ENCODE measurements at regions not wholly inside any gene's neighbourhood (a gene's known extent, or its start where the extent isn't known, plus 50 kb on each side); places are given as distances from the start of the nearest gene placed in this dataset.

GRCh38 chr11:92436034-92436920 is 211.7 kb downstream of the FAT3 start:
- Histone ChIP-seq H3K9me3 (replicated peaks; ENCODE audit: control insufficient read depth, insufficient read depth, low read depth, low read length) (no peaks in the 10 kb centered on the region; the same call in 1 of the 2 replicates), H3K4me2 (ENCODE audit: insufficient read depth, low read length) (no peak overlapping the region), H3K27ac (ENCODE audit: extremely low read depth, low read depth, low read length) (no peak overlapping the region), H3K27me3 (ENCODE audit: control insufficient read depth in 2 of 2, insufficient read depth in 2 of 2, low read length in 2 of 2) (no peaks in the 10 kb centered on the region), H3K79me2 (ENCODE audit: control insufficient read depth, insufficient read depth, low read length) (no peaks in the 10 kb centered on the region), H3K9ac (ENCODE audit: insufficient read depth in 1 of 2, low read depth in 2 of 2, low read length in 2 of 2) (no peak overlapping the region), H3K36me3 (ENCODE audit: control insufficient read depth, insufficient read depth, low read length) (no peaks in the 10 kb centered on the region), H4K20me1 (replicated peaks; ENCODE audit: control insufficient read depth, insufficient read depth, low read length) (no peaks in the 10 kb centered on the region), H3K4me3 (no peak overlapping the region), H3K9me1 (ENCODE audit: control insufficient read depth, insufficient read depth, low read length) (no peaks in the 10 kb centered on the region), H3K4me1 (replicated peaks in 1 of 2; ENCODE audit: control insufficient read depth in 2 of 2, insufficient read depth in 2 of 2, low read length in 2 of 2) (no peaks in the 10 kb centered on the region), H2AFZ (ENCODE audit: low read depth, low read length) (no peak overlapping the region)
- BruUV-seq (replicated peaks): no TSS peak
- no peak for FAIRE-seq
- in situ Hi-C loops (cut with MboI) (no loop called here), intact Hi-C loops (cut with micrococcal nuclease) (no loop called here)
- ChIA-PET CTCF (ENCODE audit: low intra/inter-chr PET ratio) (no interaction called here), POLR2A (no interaction called here)
- 3% methylated on average over 8 of the region's 8 CpGs for WGBS (ENCODE audit: insufficient coverage, low coverage, missing lambda C conversion rate)
- DNase-seq (ENCODE audit: extremely low read depth in 1 of 4, low spot score in 3 of 4): no peak
- ATAC-seq: no peak
- TF ChIP-seq, protein P1, sequence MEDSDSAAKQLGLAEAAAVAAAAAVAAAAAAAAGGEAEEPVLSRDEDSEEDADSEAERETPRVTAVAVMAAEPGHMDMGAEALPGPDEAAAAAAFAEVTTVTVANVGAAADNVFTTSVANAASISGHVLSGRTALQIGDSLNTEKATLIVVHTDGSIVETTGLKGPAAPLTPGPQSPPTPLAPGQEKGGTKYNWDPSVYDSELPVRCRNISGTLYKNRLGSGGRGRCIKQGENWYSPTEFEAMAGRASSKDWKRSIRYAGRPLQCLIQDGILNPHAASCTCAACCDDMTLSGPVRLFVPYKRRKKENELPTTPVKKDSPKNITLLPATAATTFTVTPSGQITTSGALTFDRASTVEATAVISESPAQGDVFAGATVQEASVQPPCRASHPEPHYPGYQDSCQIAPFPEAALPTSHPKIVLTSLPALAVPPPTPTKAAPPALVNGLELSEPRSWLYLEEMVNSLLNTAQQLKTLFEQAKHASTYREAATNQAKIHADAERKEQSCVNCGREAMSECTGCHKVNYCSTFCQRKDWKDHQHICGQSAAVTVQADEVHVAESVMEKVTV (CRISPR knock-in tag; IDR thresholded peaks at IDR 0.05): no peak
- TF ChIP-seq STAT5B (CRISPR knock-in tag; IDR thresholded peaks at IDR 0.05) (no peak), ZFP30 (CRISPR knock-in tag; IDR thresholded peaks at IDR 0.05; ENCODE audit: borderline replicate concordance) (no peak), KLF6 (CRISPR knock-in tag; IDR thresholded peaks at IDR 0.05; ENCODE audit: borderline replicate concordance) (no peak), HDAC6 (IDR thresholded peaks at IDR 0.05; ENCODE audit: low read depth, low read length) (no peak), PKNOX1 (IDR thresholded peaks at IDR 0.05) (no peak), TSHZ1 (CRISPR knock-in tag; IDR thresholded peaks at IDR 0.05) (no peak), SMARCA4 (IDR thresholded peaks at IDR 0.05) (no peak), ETS2 (tag; IDR thresholded peaks at IDR 0.05; ENCODE audit: borderline replicate concordance, poor library complexity, severe bottlenecking) (no peak), IRF2 (CRISPR knock-in tag; IDR thresholded peaks at IDR 0.05) (no peak)
- TF ChIP-seq, protein P2, sequence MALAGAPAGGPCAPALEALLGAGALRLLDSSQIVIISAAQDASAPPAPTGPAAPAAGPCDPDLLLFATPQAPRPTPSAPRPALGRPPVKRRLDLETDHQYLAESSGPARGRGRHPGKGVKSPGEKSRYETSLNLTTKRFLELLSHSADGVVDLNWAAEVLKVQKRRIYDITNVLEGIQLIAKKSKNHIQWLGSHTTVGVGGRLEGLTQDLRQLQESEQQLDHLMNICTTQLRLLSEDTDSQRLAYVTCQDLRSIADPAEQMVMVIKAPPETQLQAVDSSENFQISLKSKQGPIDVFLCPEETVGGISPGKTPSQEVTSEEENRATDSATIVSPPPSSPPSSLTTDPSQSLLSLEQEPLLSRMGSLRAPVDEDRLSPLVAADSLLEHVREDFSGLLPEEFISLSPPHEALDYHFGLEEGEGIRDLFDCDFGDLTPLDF (CRISPR knock-in tag; IDR thresholded peaks at IDR 0.05): no peak
- TF ChIP-seq, protein P3, sequence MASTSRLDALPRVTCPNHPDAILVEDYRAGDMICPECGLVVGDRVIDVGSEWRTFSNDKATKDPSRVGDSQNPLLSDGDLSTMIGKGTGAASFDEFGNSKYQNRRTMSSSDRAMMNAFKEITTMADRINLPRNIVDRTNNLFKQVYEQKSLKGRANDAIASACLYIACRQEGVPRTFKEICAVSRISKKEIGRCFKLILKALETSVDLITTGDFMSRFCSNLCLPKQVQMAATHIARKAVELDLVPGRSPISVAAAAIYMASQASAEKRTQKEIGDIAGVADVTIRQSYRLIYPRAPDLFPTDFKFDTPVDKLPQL (IDR thresholded peaks at IDR 0.05; ENCODE audit: extremely low read depth, insufficient read length): no peak

Data from K562 (cell line).